SK-N-SH treated with all-trans-retinoic acid at 6 μM for 48 hours (cell line): ENCODE measurements at regions not wholly inside any gene's neighbourhood (a gene's known extent, or its start where the extent isn't known, plus 50 kb on each side); places are given as distances from the start of the nearest gene placed in this dataset.

Source experiments
- GLIS3 ChIP-seq: fragments of 250-450 bp; sonication (Bioruptor Pico); IDR thresholded peaks from 2 replicates; pipeline ENCODE4 v1.5.0; 2020; ENCODE audit warnings: mild to moderate bottlenecking, moderate library complexity
- TOX ChIP-seq: fragments of 250-450 bp; sonication (Bioruptor Pico); IDR thresholded peaks from 2 replicates; pipeline ENCODE4 v1.8.0; 2021; ENCODE audit warnings: mild to moderate bottlenecking, moderate library complexity, borderline replicate concordance
- ZC3H10 ChIP-seq: fragments of 250-450 bp; sonication (Bioruptor Pico); IDR thresholded peaks from 2 replicates; pipeline ENCODE4 v1.5.1; 2021; ENCODE audit warnings: mild to moderate bottlenecking, moderate library complexity
- ZFP3 ChIP-seq: fragments of 250-450 bp; sonication (Bioruptor Pico); IDR thresholded peaks from 2 replicates; pipeline ENCODE4 v1.5.0; 2020; ENCODE audit warnings: mild to moderate bottlenecking, moderate library complexity
- ZFP30 ChIP-seq: fragments of 450-650 bp; formaldehyde crosslinking; IDR thresholded peaks from 2 replicates; pipeline ENCODE4 v1.5.0; 2022; ENCODE audit warnings: mild to moderate bottlenecking, moderate library complexity
- ZNF8 ChIP-seq: fragments of 450-650 bp; formaldehyde crosslinking; IDR thresholded peaks from 2 replicates; pipeline ENCODE4 v1.5.0; 2020; ENCODE audit warnings: mild to moderate bottlenecking, moderate library complexity
- TF ChIP-seq, protein P1 (sequence below): fragments of 250-450 bp; sonication (Bioruptor Pico); IDR thresholded peaks from 2 replicates; pipeline ENCODE4 v1.8.0; 2021; ENCODE audit warnings: low read depth, mild to moderate bottlenecking, moderate library complexity, borderline replicate concordance

DNA sequence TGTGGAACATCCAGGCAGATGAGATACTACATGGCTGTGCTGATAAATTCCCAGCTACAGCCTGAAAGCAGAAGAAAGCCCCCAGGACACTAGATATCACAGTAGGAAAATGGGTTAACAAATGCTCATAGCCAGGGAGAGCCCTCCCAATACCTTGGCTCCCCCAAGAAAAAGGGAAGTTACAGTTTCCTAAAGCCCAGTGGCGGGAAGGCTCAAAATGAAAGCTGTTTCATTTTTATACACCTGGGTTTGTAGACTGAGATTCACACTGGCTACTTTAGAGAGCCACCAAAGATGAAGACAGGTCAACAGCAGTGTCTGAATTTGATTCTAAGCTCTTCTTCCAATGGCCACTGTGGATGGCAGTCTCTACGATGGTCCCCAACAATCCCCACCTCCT lies 55.0 kb upstream of the TOPAZ1 start (continued):
- TF ChIP-seq, protein P1, sequence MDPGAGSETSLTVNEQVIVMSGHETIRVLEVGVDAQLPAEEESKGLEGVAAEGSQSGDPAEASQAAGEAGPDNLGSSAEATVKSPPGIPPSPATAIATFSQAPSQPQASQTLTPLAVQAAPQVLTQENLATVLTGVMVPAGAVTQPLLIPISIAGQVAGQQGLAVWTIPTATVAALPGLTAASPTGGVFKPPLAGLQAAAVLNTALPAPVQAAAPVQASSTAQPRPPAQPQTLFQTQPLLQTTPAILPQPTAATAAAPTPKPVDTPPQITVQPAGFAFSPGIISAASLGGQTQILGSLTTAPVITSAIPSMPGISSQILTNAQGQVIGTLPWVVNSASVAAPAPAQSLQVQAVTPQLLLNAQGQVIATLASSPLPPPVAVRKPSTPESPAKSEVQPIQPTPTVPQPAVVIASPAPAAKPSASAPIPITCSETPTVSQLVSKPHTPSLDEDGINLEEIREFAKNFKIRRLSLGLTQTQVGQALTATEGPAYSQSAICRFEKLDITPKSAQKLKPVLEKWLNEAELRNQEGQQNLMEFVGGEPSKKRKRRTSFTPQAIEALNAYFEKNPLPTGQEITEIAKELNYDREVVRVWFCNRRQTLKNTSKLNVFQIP (CRISPR knock-in tag), result no peak
- TF ChIP-seq ZFP30 (CRISPR knock-in tag), result no peak
- no peak for TF ChIP-seq GLIS3 (CRISPR knock-in tag)
- no peak for TF ChIP-seq ZFP3 (CRISPR knock-in tag)
- TF ChIP-seq ZC3H10 (CRISPR knock-in tag), result no peak
- TF ChIP-seq TOX (CRISPR knock-in tag), result no peak
- TF ChIP-seq ZNF8 (CRISPR knock-in tag), result no peak
